PC-3 (cell line): ENCODE measurements at regions not wholly inside any gene's neighbourhood (a gene's known extent, or its start where the extent isn't known, plus 50 kb on each side); places are given as distances from the start of the nearest gene placed in this dataset.
"Not testable (repeated sequence)": the region's sequence is repeated elsewhere in the genome, so short reads cannot be mapped to it uniquely, and the experiment has no call there.

Experiments
- ATAC-seq: fragments of 200-7000 bp; cut with Tn5 transposase; 2 replicates; pipeline ENCODE4 v1.9.1; 2020; ENCODE audit warnings: mild to moderate bottlenecking, moderate library complexity
- BruUV-seq: library from RNA; stranded (reverse); fragments of 400-500 nt; replicated peaks from 2 replicates; lab custom pipeline; 2021; lab: Mats Ljungman, UMichigan
- CTCF ChIA-PET: fragments of 300-600 bp; sonication (Branson Sonifier 250); formaldehyde crosslinking; loops from one replicate; lab custom pipeline; 2022; ENCODE audit warnings: antibody characterized with exemption; lab: Charles Lee
- POLR2A ChIA-PET: fragments of 300-600 bp; sonication (Branson Sonifier 250); formaldehyde crosslinking; loops from one replicate; lab custom pipeline; 2022; ENCODE audit warnings: antibody characterized with exemption; ENCODE audit not compliant: unreplicated experiment; lab: Charles Lee
- DNase-seq: peaks from one replicate; pipeline ENCODE4 v3.0.0-alpha.2; 2015
- H2AFZ ChIP-seq: fragments of 300-600 bp; sonication (generic); 2 replicates; pipeline ENCODE4 v1.6.0; 2016; ENCODE audit warnings: antibody characterized with exemption, low read length
- H3F3A ChIP-seq: fragments of 300-600 bp; sonication (generic); one replicate; pipeline ENCODE4 v1.6.0; 2017; ENCODE audit warnings: antibody characterized with exemption, low read length, control low read depth, mild to moderate bottlenecking; ENCODE audit not compliant: unreplicated experiment
- H3K27ac ChIP-seq: fragments of 300-600 bp; sonication (generic); 2 replicates; pipeline ENCODE4 v1.5.1; 2016; ENCODE audit warnings: mild to moderate bottlenecking, low read length
- H3K27me3 ChIP-seq: fragments of 300-600 bp; sonication (generic); 2 replicates; pipeline ENCODE4 v1.6.1; 2016; ENCODE audit warnings: low read length, mixed read lengths
- H3K36me3 ChIP-seq: fragments of 300-600 bp; sonication (generic); 2 replicates; pipeline ENCODE4 v1.6.1; 2016; ENCODE audit warnings: low read depth, mixed run types, low read length, mixed read lengths
- H3K4me1 ChIP-seq: fragments of 300-600 bp; sonication (generic); 2 replicates; pipeline ENCODE4 v1.5.1; 2016; ENCODE audit warnings: low read length; ENCODE audit not compliant: insufficient read depth
- H3K4me2 ChIP-seq: fragments of 300-600 bp; sonication (generic); 2 replicates; pipeline ENCODE4 v1.6.0; 2016; ENCODE audit warnings: low read length
- H3K4me3 ChIP-seq: fragments of 300-600 bp; sonication (generic); 2 replicates; pipeline ENCODE4 v1.5.1; 2016; ENCODE audit warnings: mild to moderate bottlenecking, low read length, mixed read lengths
- H3K79me2 ChIP-seq: fragments of 300-600 bp; sonication (generic); 2 replicates; pipeline ENCODE4 v1.6.1; 2017; ENCODE audit warnings: low read length, mixed read lengths
- H3K9ac ChIP-seq: fragments of 300-600 bp; sonication (generic); 2 replicates; pipeline ENCODE4 v1.6.0; 2016; ENCODE audit warnings: mild to moderate bottlenecking, low read length
- H3K9me2 ChIP-seq: fragments of 300-600 bp; sonication (generic); replicated peaks from 2 replicates; pipeline ENCODE4 v1.6.1; 2016; ENCODE audit warnings: mixed run types, low read length, mixed read lengths
- H3K9me3 ChIP-seq: fragments of 300-600 bp; sonication (generic); 2 replicates; pipeline ENCODE4 v1.6.1; 2016; ENCODE audit warnings: low read length, mixed read lengths
- H4K20me1 ChIP-seq: fragments of 300-600 bp; sonication (generic); 2 replicates; pipeline ENCODE4 v1.6.1; 2016; ENCODE audit warnings: low read length, mixed read lengths
- CTCF ChIP-seq: fragments of 300-600 bp; sonication (generic); conservative IDR thresholded peaks from 2 replicates; pipeline ENCODE4 v1.5.1; 2017; ENCODE audit warnings: antibody characterized with exemption, low read depth, mild to moderate bottlenecking, low read length
- EZH2 ChIP-seq: fragments of 300-600 bp; sonication (generic); IDR thresholded peaks from one replicate; pipeline ENCODE4 v1.6.1; 2017; ENCODE audit warnings: antibody characterized with exemption, mild to moderate bottlenecking, low read length; ENCODE audit not compliant: unreplicated experiment
- EZH2phosphoT487 ChIP-seq: fragments of 300-600 bp; sonication (generic); IDR thresholded peaks from 2 replicates; pipeline ENCODE4 v1.6.1; 2018; ENCODE audit warnings: mild to moderate bottlenecking, antibody characterized with exemption, low read length, borderline replicate concordance
- intact Hi-C: fragments of 100-400 bp; cut with micrococcal nuclease; formaldehyde crosslinking; loops from 2 replicates; pipeline ENCODE4 v1.9.0; 2023

GRCh38 chr12:102669056-102669455, 188.7 kb upstream of the IGF1 start:
- CTCF ChIA-PET = no interaction called here
- no peak for DNase-seq
- Histone ChIP-seq H3K4me2 (no peak overlapping the region), H3K4me3 (no peak overlapping the region), H3K79me2 (no peaks in the 10 kb centered on the region), H3K4me1 (no peaks in the 10 kb centered on the region), H3K27ac (no peak overlapping the region), H2AFZ (no peak overlapping the region), H3K27me3 (no peaks in the 10 kb centered on the region), H4K20me1 (no peaks in the 10 kb centered on the region), H3K9me3 (peaks cover 20% of the 10 kb centered on the region), H3K9ac (no peak overlapping the region), H3K9me2 (no peaks in the 10 kb centered on the region), H3F3A (no peaks in the 10 kb centered on the region), H3K36me3 (no peaks in the 10 kb centered on the region)
- no peak for ATAC-seq
- BruUV-seq = no TSS peak
- TF ChIP-seq EZH2phosphoT487 (no peak), EZH2 (no peak), CTCF (no peak)
- intact Hi-C loops = no loop called here
- POLR2A ChIA-PET = no interaction called here

- intact Hi-C loops = not testable (repeated sequence)
Measured at GRCh38 chr12:102666176-102666575, 185.8 kb upstream of the IGF1 start.

GRCh38 chr12:102659200-102659911, 179.0 kb upstream of the IGF1 start:
- Histone ChIP-seq H3K9me2 (no peaks in the 10 kb centered on the region), H3K27me3 (no peaks in the 10 kb centered on the region), H3K4me2 (no peak overlapping the region), H3K36me3 (no peaks in the 10 kb centered on the region), H3K4me3 (no peak overlapping the region), H3K9me3 (peaks cover 10% of the 10 kb centered on the region; the same call in 1 of the 2 replicates), H3K79me2 (no peaks in the 10 kb centered on the region), H3F3A (no peaks in the 10 kb centered on the region), H4K20me1 (no peaks in the 10 kb centered on the region), H3K27ac (no peak overlapping the region), H3K4me1 (no peaks in the 10 kb centered on the region), H3K9ac (no peak overlapping the region), H2AFZ (no peak overlapping the region)
- CTCF ChIA-PET = no interaction called here
- BruUV-seq = no TSS peak
- POLR2A ChIA-PET = no interaction called here
- ATAC-seq = no peak
- no peak for DNase-seq
- TF ChIP-seq EZH2 (no peak), EZH2phosphoT487 (no peak), CTCF (peak; percentile 29; the same call in 1 of the 2 replicates)
- intact Hi-C loops = no loop called here

More at GRCh38 chr12:102666176-102666575, 185.8 kb upstream of the IGF1 start:
- H3K4me1 ChIP-seq, H3K4me2 ChIP-seq, POLR2A ChIA-PET, H3K9ac ChIP-seq, H3F3A ChIP-seq, H3K79me2 ChIP-seq, H4K20me1 ChIP-seq, H3K9me2 ChIP-seq, DNase-seq, CTCF ChIA-PET, H3K4me3 ChIP-seq, ATAC-seq, BruUV-seq, H2AFZ ChIP-seq, H3K36me3 ChIP-seq, H3K27ac ChIP-seq, H3K27me3 ChIP-seq: not testable (repeated sequence)
- H3K9me3 ChIP-seq = peaks cover 11% of the 10 kb centered on the region; the same call in 1 of the 2 replicates
